SK-N-SH (cell line): ENCODE measurements at regions not wholly inside any gene's neighbourhood (a gene's known extent, or its start where the extent isn't known, plus 50 kb on each side); places are given as distances from the start of the nearest gene placed in this dataset.

ENCODE experiments used
- JUND ChIP-seq: IDR thresholded peaks from 2 replicates; pipeline ENCODE4 v1.4.0; 2012
- RFX5 ChIP-seq: IDR thresholded peaks from 2 replicates; pipeline ENCODE4 v1.6.1; 2012; ENCODE audit warnings: mild to moderate bottlenecking, improper control_type of control experiment, low read length
- TEAD4 ChIP-seq: IDR thresholded peaks from 2 replicates; pipeline ENCODE4 v1.4.0; 2012; ENCODE audit warnings: mild to moderate bottlenecking, borderline replicate concordance; ENCODE audit not compliant: insufficient read depth
- USF2 ChIP-seq: fragments of 150-350 bp; IDR thresholded peaks from 2 replicates; pipeline ENCODE4 v1.6.1; 2017; ENCODE audit warnings: antibody characterized with exemption, low read length, low read depth, borderline replicate concordance
- YY1 ChIP-seq: IDR thresholded peaks from 2 replicates; pipeline ENCODE4 v1.4.0; 2012; ENCODE audit warnings: low read depth, mild to moderate bottlenecking
- TF ChIP-seq, protein P1 (sequence below): fragments of 200-600 bp; sonication (generic); IDR thresholded peaks from 2 replicates; pipeline ENCODE4 v1.6.1; 2017; ENCODE audit warnings: antibody characterized with exemption, mild to moderate bottlenecking, moderate library complexity
- TF ChIP-seq, protein P2 (sequence below): IDR thresholded peaks from 2 replicates; pipeline ENCODE4; 2012

- TF ChIP-seq, protein P1, sequence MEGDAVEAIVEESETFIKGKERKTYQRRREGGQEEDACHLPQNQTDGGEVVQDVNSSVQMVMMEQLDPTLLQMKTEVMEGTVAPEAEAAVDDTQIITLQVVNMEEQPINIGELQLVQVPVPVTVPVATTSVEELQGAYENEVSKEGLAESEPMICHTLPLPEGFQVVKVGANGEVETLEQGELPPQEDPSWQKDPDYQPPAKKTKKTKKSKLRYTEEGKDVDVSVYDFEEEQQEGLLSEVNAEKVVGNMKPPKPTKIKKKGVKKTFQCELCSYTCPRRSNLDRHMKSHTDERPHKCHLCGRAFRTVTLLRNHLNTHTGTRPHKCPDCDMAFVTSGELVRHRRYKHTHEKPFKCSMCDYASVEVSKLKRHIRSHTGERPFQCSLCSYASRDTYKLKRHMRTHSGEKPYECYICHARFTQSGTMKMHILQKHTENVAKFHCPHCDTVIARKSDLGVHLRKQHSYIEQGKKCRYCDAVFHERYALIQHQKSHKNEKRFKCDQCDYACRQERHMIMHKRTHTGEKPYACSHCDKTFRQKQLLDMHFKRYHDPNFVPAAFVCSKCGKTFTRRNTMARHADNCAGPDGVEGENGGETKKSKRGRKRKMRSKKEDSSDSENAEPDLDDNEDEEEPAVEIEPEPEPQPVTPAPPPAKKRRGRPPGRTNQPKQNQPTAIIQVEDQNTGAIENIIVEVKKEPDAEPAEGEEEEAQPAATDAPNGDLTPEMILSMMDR, result no peak
- TF ChIP-seq, protein P2, sequence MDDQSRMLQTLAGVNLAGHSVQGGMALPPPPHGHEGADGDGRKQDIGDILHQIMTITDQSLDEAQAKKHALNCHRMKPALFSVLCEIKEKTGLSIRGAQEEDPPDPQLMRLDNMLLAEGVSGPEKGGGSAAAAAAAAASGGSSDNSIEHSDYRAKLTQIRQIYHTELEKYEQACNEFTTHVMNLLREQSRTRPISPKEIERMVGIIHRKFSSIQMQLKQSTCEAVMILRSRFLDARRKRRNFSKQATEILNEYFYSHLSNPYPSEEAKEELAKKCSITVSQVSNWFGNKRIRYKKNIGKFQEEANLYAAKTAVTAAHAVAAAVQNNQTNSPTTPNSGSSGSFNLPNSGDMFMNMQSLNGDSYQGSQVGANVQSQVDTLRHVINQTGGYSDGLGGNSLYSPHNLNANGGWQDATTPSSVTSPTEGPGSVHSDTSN, result no peak
- TF ChIP-seq RFX5 (no peak), JUND (no peak), USF2 (no peak), YY1 (no peak), TEAD4 (no peak)
These were observed 226.9 kb upstream of the NRIP1 start for GRCh38 chr21:15291621-15292266.
